Smooth muscle cell (in vitro differentiated cells): ENCODE measurements at regions not wholly inside any gene's neighbourhood (a gene's known extent, or its start where the extent isn't known, plus 50 kb on each side); places are given as distances from the start of the nearest gene placed in this dataset.

ENCODE experiments used
- DNase-seq: peaks from one replicate; lab custom pipeline; 2025; ENCODE audit not compliant: unreplicated experiment; lab: John Stamatoyannopoulos, UW
- H2AFZ ChIP-seq: fragments of 200-600 bp; sonication (generic); 2 replicates; pipeline ENCODE4 v1.6.0; 2016; ENCODE audit warnings: antibody characterized with exemption, low read depth, mild to moderate bottlenecking
- H3F3A ChIP-seq: fragments of 200-600 bp; sonication (generic); 2 replicates; pipeline ENCODE4 v1.6.0; 2017; ENCODE audit warnings: antibody characterized with exemption, low read depth
- H3K27ac ChIP-seq: fragments of 200-600 bp; sonication (generic); 2 replicates; pipeline ENCODE4 v1.5.1; 2016; ENCODE audit warnings: low read depth, mild to moderate bottlenecking
- H3K27me3 ChIP-seq: fragments of 200-600 bp; sonication (generic); 2 replicates; pipeline ENCODE4 v1.6.1; 2016; ENCODE audit warnings: low read depth, mild to moderate bottlenecking
- H3K36me3 ChIP-seq: fragments of 200-600 bp; sonication (generic); 2 replicates; pipeline ENCODE4 v1.5.1; 2016; ENCODE audit warnings: low read depth
- H3K4me1 ChIP-seq: fragments of 200-600 bp; sonication (generic); 2 replicates; pipeline ENCODE4 v1.5.1; 2016; ENCODE audit warnings: low read depth
- H3K4me2 ChIP-seq: fragments of 200-600 bp; sonication (generic); 2 replicates; pipeline ENCODE4 v1.6.0; 2016; ENCODE audit warnings: mild to moderate bottlenecking
- H3K4me3 ChIP-seq: fragments of 200-600 bp; sonication (generic); 2 replicates; pipeline ENCODE4 v1.5.1; 2016; ENCODE audit warnings: mild to moderate bottlenecking
- H3K79me2 ChIP-seq: fragments of 200-600 bp; sonication (generic); 2 replicates; pipeline ENCODE4 v1.6.0; 2016; ENCODE audit warnings: low read depth, mild to moderate bottlenecking
- H3K9ac ChIP-seq: fragments of 200-600 bp; sonication (generic); 2 replicates; pipeline ENCODE4 v1.6.0; 2016; ENCODE audit warnings: low read depth
- H3K9me3 ChIP-seq: fragments of 200-600 bp; sonication (generic); replicated peaks from 2 replicates; pipeline ENCODE4 v1.5.1; 2016; ENCODE audit warnings: low read depth
- H4K20me1 ChIP-seq: fragments of 200-600 bp; sonication (generic); 2 replicates; pipeline ENCODE4 v1.6.0; 2016; ENCODE audit warnings: low read depth
- WGBS: methylation state at CpG from one replicate; pipeline ENCODE4 v1.1.7; 2016; ENCODE audit warnings: low lambda C conversion rate; 5-methylcytosine and 5-hydroxymethylcytosine counted together
- TF ChIP-seq, protein P1 (sequence below): fragments of 200-600 bp; sonication (generic); IDR thresholded peaks from 2 replicates; pipeline ENCODE4 v1.5.1; 2017; ENCODE audit warnings: borderline replicate concordance, mild to moderate bottlenecking, antibody characterized with exemption; ENCODE audit not compliant: insufficient read depth, poor library complexity, severe bottlenecking

DNA sequence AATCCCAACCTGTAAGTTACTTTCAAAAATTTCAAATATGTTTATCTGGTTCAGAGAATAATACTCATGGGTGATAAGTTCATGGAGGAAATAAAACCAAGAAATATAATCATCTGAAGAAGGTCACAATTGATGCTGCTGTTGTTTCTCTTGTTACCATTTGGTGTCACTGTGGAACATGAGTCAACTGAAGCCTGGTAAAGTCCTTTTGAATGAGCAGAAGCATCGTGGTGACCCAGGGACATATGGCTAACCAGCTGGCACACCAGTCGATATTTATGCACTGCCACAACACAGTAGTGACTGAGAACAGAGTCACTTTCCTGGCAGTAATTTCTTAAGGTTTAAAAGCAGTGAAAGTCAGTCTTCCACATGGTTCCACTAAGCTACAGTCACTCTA, 612.9 kb upstream of the TLE4 start:
- 70% methylated on average over 2 of the region's 2 CpGs for WGBS
- H3K27ac ChIP-seq: no peak overlapping the region
- no peak overlapping the region for H3K4me3 ChIP-seq
- no peaks in the 10 kb centered on the region for H3K9me3 ChIP-seq
- no peak for DNase-seq
- no peaks in the 10 kb centered on the region for H3K4me1 ChIP-seq
- H4K20me1 ChIP-seq: no peaks in the 10 kb centered on the region
- H3K9ac ChIP-seq: no peak overlapping the region
- H3K27me3 ChIP-seq: no peaks in the 10 kb centered on the region
- no peaks in the 10 kb centered on the region for H3F3A ChIP-seq
- TF ChIP-seq, protein P1, sequence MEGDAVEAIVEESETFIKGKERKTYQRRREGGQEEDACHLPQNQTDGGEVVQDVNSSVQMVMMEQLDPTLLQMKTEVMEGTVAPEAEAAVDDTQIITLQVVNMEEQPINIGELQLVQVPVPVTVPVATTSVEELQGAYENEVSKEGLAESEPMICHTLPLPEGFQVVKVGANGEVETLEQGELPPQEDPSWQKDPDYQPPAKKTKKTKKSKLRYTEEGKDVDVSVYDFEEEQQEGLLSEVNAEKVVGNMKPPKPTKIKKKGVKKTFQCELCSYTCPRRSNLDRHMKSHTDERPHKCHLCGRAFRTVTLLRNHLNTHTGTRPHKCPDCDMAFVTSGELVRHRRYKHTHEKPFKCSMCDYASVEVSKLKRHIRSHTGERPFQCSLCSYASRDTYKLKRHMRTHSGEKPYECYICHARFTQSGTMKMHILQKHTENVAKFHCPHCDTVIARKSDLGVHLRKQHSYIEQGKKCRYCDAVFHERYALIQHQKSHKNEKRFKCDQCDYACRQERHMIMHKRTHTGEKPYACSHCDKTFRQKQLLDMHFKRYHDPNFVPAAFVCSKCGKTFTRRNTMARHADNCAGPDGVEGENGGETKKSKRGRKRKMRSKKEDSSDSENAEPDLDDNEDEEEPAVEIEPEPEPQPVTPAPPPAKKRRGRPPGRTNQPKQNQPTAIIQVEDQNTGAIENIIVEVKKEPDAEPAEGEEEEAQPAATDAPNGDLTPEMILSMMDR: no peak
- no peak overlapping the region for H3K4me2 ChIP-seq
- H3K36me3 ChIP-seq: no peaks in the 10 kb centered on the region
- no peak overlapping the region for H2AFZ ChIP-seq
- no peaks in the 10 kb centered on the region for H3K79me2 ChIP-seq

- H3K9ac ChIP-seq: no peak overlapping the region
- no peaks in the 10 kb centered on the region for H3K4me1 ChIP-seq
- no peaks in the 10 kb centered on the region for H3F3A ChIP-seq
- 86% methylated on average over 2 of the region's 2 CpGs for WGBS
- TF ChIP-seq, protein P1: no peak
- H2AFZ ChIP-seq: no peak overlapping the region
- H3K9me3 ChIP-seq: no peaks in the 10 kb centered on the region
- no peak overlapping the region for H3K4me2 ChIP-seq
- no peak for DNase-seq
- no peak overlapping the region for H3K27ac ChIP-seq
- H3K36me3 ChIP-seq: no peaks in the 10 kb centered on the region
- H3K4me3 ChIP-seq: no peak overlapping the region
- H3K79me2 ChIP-seq: no peaks in the 10 kb centered on the region
- no peaks in the 10 kb centered on the region for H4K20me1 ChIP-seq
- H3K27me3 ChIP-seq: no peaks in the 10 kb centered on the region
Observed at GRCh38 chr9:78962156-78962555, 609.6 kb upstream of the TLE4 start.

- no peaks in the 10 kb centered on the region for H3K36me3 ChIP-seq
- TF ChIP-seq, protein P1: no peak
- H3F3A ChIP-seq: no peaks in the 10 kb centered on the region
- H3K4me2 ChIP-seq: no peak overlapping the region
- H3K9ac ChIP-seq: no peak overlapping the region
- DNase-seq: no peak
- H3K9me3 ChIP-seq: no peaks in the 10 kb centered on the region
- no peaks in the 10 kb centered on the region for H4K20me1 ChIP-seq
- no peaks in the 10 kb centered on the region for H3K79me2 ChIP-seq
- H3K27ac ChIP-seq: no peak overlapping the region
- no peak overlapping the region for H2AFZ ChIP-seq
- H3K27me3 ChIP-seq: no peaks in the 10 kb centered on the region
- H3K4me3 ChIP-seq: no peak overlapping the region
- H3K4me1 ChIP-seq: no peaks in the 10 kb centered on the region
Observed at GRCh38 chr9:78963911-78964310, 607.9 kb upstream of the TLE4 start.

DNA sequence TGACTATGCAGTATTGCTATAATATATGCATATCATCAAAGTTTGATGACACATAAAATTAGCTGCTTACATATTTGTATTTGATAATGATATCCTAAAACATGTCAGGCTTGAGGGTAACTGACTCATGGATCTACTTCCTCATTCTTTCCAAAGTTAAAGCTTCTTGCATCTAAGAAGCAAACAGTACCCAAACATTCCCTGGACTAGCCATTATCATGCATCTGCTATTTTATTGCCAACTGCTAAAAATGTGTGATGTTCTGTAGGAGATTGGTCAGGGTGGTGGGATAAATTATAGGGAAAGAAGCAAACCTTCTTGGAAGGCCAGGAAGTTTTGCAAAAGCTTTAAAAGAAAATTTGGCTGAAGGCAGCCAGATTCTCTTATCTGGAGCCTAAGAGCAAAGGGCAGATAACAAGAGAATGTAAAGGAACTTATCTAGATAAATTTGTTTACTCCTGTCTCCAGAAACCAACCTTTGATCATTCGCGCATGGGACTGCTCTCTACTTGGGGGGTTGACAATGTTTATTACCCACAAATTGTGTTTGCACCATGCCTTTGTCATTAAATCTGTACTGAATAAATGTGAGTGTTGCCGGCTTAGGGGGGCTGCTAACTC, 604.1 kb upstream of the TLE4 start:
- no peak overlapping the region for H3K4me2 ChIP-seq
- H3K4me1 ChIP-seq: no peaks in the 10 kb centered on the region
- no peak for DNase-seq
- no peaks in the 10 kb centered on the region for H3F3A ChIP-seq
- TF ChIP-seq, protein P1: no peak
- WGBS: 72% methylated on average over 3 of the region's 3 CpGs
- no peak overlapping the region for H3K9ac ChIP-seq
- H3K79me2 ChIP-seq: no peaks in the 10 kb centered on the region
- no peak overlapping the region for H2AFZ ChIP-seq
- no peaks in the 10 kb centered on the region for H4K20me1 ChIP-seq
- no peaks in the 10 kb centered on the region for H3K36me3 ChIP-seq
- H3K4me3 ChIP-seq: no peak overlapping the region
- no peak overlapping the region for H3K27ac ChIP-seq
- no peaks in the 10 kb centered on the region for H3K9me3 ChIP-seq
- no peaks in the 10 kb centered on the region for H3K27me3 ChIP-seq
